22Rv1 (cell line): ENCODE measurements at regions not wholly inside any gene's neighbourhood (a gene's known extent, or its start where the extent isn't known, plus 50 kb on each side); places are given as distances from the start of the nearest gene placed in this dataset.

Source experiments
- H3K27ac ChIP-seq: fragments of 450-650 bp; 2 replicates; pipeline ENCODE4 v1.5.1; 2017
- CTCF ChIP-seq: fragments of 450-650 bp; IDR thresholded peaks from 2 replicates; pipeline ENCODE4 v1.5.1; 2017; ENCODE audit warnings: mild to moderate bottlenecking
- ZFX ChIP-seq: fragments of 450-650 bp; IDR thresholded peaks from 2 replicates; pipeline ENCODE4 v1.6.1; 2017; ENCODE audit warnings: antibody characterized with exemption, borderline replicate concordance

GRCh38 chr10:44704616-44705015 is 206.5 kb upstream of the TMEM72 start:
- no peak for TF ChIP-seq CTCF
- no peak overlapping the region for H3K27ac ChIP-seq

- no peak overlapping the region for H3K27ac ChIP-seq
- no peak for TF ChIP-seq CTCF
- TF ChIP-seq ZFX: no peak
Observed at GRCh38 chr10:44706745-44707144, 204.4 kb upstream of the TMEM72 start.

- H3K27ac ChIP-seq: no peak overlapping the region
- no peak for TF ChIP-seq CTCF
- no peak for TF ChIP-seq ZFX
Observed at GRCh38 chr10:44713307-44713706, 197.8 kb upstream of the TMEM72 start.

GRCh38 chr10:44714451-44714850 is 196.7 kb upstream of the TMEM72 start:
- TF ChIP-seq CTCF: no peak
- no peak for TF ChIP-seq ZFX
- no peak overlapping the region for H3K27ac ChIP-seq

- TF ChIP-seq CTCF (no peak), ZFX (no peak)
- H3K27ac ChIP-seq: no peak overlapping the region
Observed at GRCh38 chr10:44715136-44715535, 196.0 kb upstream of the TMEM72 start.

- no peak for TF ChIP-seq CTCF
- no peak for TF ChIP-seq ZFX
- H3K27ac ChIP-seq: no peak overlapping the region
Observed at GRCh38 chr10:44716470-44717015, 194.6 kb upstream of the TMEM72 start.

- H3K27ac ChIP-seq: no peak overlapping the region
- no peak for TF ChIP-seq ZFX
- TF ChIP-seq CTCF: no peak
Observed at GRCh38 chr10:44723082-44723481, 188.1 kb upstream of the TMEM72 start.
